HG02943 (cell line): ENCODE measurements at regions not wholly inside any gene's neighbourhood (a gene's known extent, or its start where the extent isn't known, plus 50 kb on each side); places are given as distances from the start of the nearest gene placed in this dataset.

Experiments
- ATAC-seq: cut with Tn5 transposase; IDR thresholded peaks from one replicate; pipeline ENCODE4 v1.9.1; 2021; ENCODE audit warnings: mild to moderate bottlenecking, low read depth, moderate library complexity; ENCODE audit not compliant: unreplicated experiment

DNA sequence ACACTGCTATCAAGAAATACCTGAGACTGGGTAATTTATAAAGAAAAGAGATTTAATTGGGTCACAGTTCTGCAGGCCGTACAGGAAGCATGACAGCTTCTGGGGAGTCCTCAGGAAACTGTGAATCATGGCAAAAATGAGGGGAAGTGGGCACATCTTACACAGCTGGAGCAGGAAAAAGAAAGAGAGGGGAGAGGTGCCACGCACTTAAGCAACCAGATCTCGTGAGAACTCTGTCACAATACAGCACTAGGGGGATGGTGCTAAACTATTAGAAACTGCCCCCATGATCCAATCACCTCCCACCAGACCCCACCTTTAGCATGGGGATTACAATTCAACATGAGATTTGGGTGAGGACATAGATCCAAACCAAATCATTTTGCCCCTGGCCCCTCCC is 105.5 kb upstream of the CPLX2 start:
- no peak for ATAC-seq

DNA sequence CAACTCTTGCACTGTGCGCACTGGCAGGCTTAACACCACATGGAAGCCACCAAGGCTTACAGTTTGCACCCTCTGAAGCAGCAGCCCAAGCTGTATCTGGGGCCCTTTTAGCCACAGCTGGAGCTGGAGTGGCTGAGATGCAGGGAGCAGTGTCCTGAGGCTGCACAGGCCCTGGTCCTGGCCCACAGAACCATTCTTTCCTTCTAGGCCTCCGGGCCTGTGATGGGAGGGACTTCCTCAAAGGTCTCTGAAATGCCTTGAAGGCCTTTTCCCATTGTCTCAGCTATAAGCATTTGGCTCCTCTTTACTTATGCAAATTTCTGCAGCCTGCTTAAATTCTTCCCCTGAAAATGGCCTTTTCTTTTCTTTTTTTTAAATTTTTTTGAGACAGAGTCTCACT is 104.4 kb upstream of the CPLX2 start:
- ATAC-seq = no peak

GRCh38 chr5:175772747-175773533 is 98.4 kb upstream of the CPLX2 start:
- ATAC-seq = no peak

DNA sequence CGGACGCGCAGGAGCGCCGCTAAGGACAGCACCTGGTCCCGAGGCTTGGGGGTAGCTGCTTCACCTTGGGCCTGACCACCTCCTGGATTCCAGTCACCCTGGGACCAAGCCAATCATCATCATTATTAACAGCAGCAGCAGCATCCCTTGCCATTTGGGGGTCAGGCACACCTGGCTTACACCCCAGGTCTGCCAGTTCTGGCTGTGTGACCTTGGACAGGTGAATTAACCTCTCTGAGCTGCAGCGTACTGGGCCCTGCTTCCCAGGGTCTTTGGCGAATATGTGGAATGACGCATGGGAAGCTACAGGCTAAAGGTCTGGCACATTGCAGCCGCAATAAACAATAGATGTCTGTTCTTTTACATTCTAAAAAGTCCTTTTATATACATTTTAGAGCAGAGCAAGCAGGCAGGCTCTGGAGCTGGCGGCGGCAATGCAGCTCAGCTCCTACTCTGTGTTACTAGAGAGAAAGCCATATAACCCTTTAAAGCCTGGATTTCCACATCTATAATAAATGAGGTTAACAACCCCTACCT is 97.8 kb upstream of the CPLX2 start:
- no peak for ATAC-seq

DNA sequence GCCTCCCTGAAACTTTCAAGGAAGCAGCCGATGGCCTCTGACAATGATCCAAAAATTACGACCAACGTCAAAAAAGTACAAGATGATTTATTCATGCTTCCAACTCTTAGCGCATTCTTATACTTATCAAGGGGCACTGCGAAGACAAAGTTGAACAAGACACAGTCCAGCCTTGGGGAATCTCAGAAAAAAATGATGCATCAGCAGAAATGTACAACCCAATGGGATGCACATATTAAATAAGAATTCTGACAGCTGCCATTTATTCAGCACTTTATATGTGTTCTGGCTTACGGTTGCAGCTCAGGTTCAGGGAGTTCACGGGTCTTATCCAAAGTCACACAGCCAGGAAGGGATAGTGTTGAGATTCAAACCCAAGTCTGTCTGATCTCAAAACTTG is 96.0 kb upstream of the CPLX2 start:
- no peak for ATAC-seq

GRCh38 chr5:175778951-175779503 is 92.4 kb upstream of the CPLX2 start:
- no peak for ATAC-seq

DNA sequence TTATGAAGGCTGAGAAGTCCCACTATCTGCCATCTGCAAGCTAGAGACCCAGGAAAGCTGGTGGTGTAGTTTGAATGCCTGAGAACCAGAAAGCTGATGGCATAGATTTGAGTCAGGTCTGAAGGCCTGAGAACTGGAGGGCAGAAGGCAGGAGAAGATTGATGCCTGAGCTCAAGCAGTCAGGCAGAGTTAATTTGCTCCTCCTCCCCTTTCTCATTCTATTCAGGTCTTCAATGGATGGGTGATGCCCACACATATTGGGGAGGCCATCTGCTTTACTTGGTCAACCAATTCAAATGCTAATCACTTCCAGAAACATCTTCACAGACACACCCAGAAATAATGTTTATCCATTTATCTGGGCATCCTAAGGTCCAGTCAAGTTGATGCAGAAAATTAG is 87.6 kb upstream of the CPLX2 start:
- ATAC-seq = no peak

GRCh38 chr5:175784230-175784629 is 87.1 kb upstream of the CPLX2 start:
- no peak for ATAC-seq

DNA sequence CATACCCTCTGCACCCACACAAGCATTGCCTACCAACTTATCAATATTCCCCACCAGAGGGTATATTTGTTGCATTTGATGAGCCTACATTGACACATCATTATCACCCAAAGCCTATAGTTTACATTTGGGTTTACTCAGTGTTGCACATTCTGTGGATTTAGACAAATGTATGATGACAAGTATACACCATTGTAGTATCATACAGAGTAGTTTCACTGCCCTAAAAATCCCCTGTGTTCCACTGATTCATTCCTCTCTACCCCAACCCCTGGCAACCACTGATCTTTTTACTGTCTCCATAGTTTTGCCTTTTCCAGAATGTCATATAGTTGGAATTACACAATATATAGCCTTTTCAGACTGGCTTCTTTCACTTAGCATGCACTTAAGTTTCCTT is 85.7 kb upstream of the CPLX2 start:
- no peak for ATAC-seq

DNA sequence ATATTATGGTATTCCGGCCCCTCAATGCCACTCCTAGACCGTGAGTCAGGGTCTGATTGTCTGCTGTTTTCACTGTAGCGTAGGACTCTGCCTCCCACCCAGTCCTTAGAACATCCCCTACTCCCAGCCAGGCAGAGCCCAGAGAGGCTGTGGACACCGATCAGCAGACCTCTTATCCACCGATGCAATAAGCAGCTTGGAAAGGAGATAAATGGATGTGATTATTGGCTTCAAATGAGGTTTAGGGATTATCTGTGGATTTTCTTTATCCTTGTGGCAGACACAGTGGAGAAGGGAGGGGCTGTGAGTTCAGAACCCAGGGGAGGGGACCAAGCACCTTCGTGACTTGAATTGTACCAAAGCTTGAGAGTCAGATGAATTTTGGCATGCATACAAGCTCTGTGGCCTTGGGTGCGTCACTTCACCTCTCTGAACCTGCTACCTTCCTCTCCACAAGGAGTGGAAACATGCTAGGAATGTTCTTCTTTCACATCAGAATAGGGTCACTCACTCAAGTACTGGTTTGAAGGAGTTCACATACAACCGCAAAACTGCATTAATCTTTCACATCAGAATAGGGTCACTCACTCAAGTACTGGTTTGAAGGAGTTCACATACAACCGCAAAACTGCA is 83.1 kb upstream of the CPLX2 start:
- ATAC-seq = no peak

DNA sequence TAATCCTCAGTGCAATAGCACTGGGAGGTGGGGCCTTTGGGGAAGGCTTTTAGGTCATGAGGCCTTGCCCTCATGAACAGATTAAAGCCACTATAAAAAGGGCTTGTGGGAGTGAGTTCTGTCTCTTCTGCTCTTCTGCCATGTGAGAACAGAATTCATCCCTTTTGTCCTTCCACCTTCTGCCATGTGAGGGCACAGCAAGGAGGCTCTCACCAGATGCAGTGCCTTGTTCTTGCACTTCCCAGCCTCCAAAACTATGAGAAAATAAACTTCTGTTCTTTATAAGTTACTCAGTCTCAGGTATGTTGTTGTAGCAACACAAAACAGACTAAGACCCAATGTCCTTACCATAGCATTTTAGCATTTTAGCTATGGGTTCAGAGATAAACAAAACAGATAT is 81.7 kb upstream of the CPLX2 start:
- no peak for ATAC-seq

GRCh38 chr5:175790796-175791195 is 80.6 kb upstream of the CPLX2 start:
- no peak for ATAC-seq

DNA sequence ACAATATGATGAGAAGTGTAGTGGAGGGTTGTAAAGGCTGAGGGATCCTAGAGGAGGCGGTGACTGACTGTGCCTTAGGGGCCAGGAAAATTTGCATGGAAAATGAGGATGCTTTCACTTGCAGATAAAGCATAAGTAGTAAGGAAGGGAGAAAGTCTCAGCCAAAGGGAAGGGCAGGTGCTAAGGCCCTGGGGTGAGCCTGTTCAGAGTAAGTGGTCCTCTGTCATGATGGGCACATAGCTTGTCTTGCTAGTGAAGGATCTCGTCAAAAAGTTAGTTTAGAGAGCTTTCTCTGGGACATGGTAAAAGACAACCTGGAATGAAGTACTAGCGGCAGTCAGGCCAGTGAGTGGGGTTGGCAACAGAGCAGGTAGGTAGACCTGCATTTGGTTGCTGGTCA is 75.4 kb upstream of the CPLX2 start:
- no peak for ATAC-seq

DNA sequence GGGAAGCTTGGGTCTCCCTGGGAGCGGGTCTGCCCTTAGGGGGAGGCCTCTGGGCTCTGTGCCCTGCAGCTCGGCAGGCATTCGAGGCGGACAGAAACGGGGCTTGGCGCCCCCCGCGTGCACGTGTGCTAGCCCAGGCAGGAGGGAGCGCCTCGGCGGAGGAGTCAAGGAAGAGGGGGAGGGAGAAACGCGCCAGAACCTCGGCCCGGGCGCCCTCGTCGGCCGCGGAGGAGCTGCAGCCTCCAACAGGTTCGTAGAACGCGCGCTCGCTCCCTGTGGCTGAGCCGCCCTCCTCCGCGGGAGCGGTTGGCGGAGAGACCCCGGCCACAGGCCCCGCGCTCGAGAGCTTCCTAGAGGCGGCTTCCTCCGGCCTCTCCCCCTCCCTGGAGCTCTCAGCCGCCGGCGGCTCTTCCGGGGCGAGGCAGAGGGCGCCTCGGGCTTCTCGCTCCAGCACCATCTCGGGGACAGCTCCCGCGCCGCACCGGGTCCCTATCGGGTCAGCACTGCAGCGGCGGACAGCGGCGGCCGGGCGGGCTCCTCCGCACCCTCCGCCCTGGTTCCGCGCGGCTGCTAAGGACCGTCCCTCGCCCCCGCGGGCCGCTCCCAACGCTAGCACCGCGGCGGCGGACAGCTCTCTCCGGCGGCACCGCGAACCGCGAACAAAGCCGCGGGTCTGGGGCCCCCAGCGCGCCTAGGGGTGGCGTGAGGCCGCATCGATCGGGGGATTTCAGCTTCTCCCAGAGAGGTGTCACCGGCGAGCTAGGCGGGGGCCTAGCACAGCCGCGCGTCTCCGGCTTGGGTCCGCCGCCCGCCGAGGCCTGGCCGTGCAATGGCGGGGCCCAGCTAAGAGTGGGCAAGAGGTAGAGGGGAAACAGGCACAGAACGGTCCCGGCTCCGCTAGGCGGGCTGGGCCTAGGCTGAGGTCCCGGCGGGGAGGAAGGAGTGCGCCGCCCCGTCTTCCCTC is 74.6 kb upstream of the CPLX2 start:
- ATAC-seq = peak; percentile 56

DNA sequence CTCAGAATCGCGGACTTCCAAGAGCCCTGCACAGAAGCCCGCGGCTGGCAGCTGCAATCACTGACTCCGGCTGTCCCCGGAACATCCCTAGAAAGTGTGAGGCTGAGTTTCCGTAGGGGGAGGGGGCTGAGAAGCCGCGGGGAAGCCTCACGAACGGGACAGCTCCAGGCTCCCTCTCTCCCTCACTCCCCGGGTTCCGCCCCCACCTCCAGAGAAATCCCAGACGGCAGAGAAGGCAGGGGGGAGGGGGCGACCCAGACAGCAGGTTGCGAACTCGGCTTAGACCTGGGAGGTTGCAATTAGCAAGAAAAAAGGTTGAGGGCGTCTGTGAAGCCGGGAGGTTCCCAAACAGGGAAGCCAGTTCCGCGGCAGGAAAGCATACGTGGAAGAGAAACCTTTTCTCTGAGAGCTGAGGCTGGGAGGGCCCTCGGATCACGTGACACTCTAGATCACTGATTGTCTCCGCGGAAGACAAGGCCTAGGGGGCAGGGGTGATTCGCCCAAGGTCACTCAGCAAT is 73.8 kb upstream of the CPLX2 start:
- no peak for ATAC-seq

- no peak for ATAC-seq
These were observed 72.8 kb upstream of the CPLX2 start for GRCh38 chr5:175798626-175799025.

- no peak for ATAC-seq
These were observed 70.7 kb upstream of the CPLX2 start for GRCh38 chr5:175800656-175801081.

DNA sequence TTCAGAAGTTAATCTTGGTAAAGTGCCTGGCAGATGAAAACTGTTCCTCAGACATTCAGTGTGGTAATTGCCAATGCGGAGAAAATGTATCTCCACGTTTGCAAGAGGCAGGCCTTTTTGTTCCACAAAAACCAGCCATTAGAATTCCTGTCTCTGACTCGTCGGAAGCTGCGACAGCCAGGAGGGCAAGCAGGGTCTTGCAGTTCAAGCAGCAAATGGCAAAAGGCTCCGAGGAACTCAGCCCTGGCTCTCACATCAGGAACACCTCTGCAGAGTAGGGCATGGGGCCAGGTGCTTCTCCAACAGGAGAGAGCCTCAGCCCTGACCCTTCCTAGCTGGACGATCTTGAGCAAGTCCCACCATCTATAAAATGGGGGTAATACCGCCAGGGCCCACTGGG is 69.0 kb upstream of the CPLX2 start:
- no peak for ATAC-seq

- no peak for ATAC-seq
These were observed 68.1 kb upstream of the CPLX2 start for GRCh38 chr5:175803254-175803653.

GRCh38 chr5:175803736-175804454 is 67.5 kb upstream of the CPLX2 start:
- ATAC-seq = no peak
